HG03159 (cell line): ENCODE measurements at regions not wholly inside any gene's neighbourhood (a gene's known extent, or its start where the extent isn't known, plus 50 kb on each side); places are given as distances from the start of the nearest gene placed in this dataset.

Source experiments
- ATAC-seq: cut with Tn5 transposase; IDR thresholded peaks from one replicate; pipeline ENCODE4 v1.9.1; 2021; ENCODE audit warnings: mild to moderate bottlenecking, moderate library complexity; ENCODE audit not compliant: unreplicated experiment

- ATAC-seq, result no peak
These were observed 62.7 kb upstream of the EXOC4 start for GRCh38 chr7:133190172-133190528.

GRCh38 chr7:133190650-133191049 lies 62.2 kb upstream of the EXOC4 start:
- ATAC-seq, result no peak

- no peak for ATAC-seq
These were observed 61.1 kb upstream of the EXOC4 start for GRCh38 chr7:133191787-133192186.

- ATAC-seq, result no peak
These were observed 57.0 kb upstream of the EXOC4 start for GRCh38 chr7:133195868-133196267.

- no peak for ATAC-seq
These were observed 55.8 kb upstream of the EXOC4 start for GRCh38 chr7:133196856-133197612.

GRCh38 chr7:133197972-133198544 lies 54.8 kb upstream of the EXOC4 start:
- ATAC-seq, result no peak

- no peak for ATAC-seq
These were observed 53.0 kb upstream of the EXOC4 start for GRCh38 chr7:133199831-133200230.

- no peak for ATAC-seq
These were observed 51.4 kb upstream of the EXOC4 start for GRCh38 chr7:133201470-133201869.

GRCh38 chr7:133202942-133203341 lies 49.9 kb upstream of the EXOC4 start:
- no peak for ATAC-seq
